Smooth muscle cell (in vitro differentiated cells): ENCODE measurements at regions not wholly inside any gene's neighbourhood (a gene's known extent, or its start where the extent isn't known, plus 50 kb on each side); places are given as distances from the start of the nearest gene placed in this dataset.

Experiments
- DNase-seq: peaks from one replicate; lab custom pipeline; 2025; ENCODE audit not compliant: unreplicated experiment; lab: John Stamatoyannopoulos, UW
- H2AFZ ChIP-seq: fragments of 200-600 bp; sonication (generic); 2 replicates; pipeline ENCODE4 v1.6.0; 2016; ENCODE audit warnings: antibody characterized with exemption, low read depth, mild to moderate bottlenecking
- H3F3A ChIP-seq: fragments of 200-600 bp; sonication (generic); 2 replicates; pipeline ENCODE4 v1.6.0; 2017; ENCODE audit warnings: antibody characterized with exemption, low read depth
- H3K27ac ChIP-seq: fragments of 200-600 bp; sonication (generic); 2 replicates; pipeline ENCODE4 v1.5.1; 2016; ENCODE audit warnings: low read depth, mild to moderate bottlenecking
- H3K27me3 ChIP-seq: fragments of 200-600 bp; sonication (generic); 2 replicates; pipeline ENCODE4 v1.6.1; 2016; ENCODE audit warnings: low read depth, mild to moderate bottlenecking
- H3K36me3 ChIP-seq: fragments of 200-600 bp; sonication (generic); 2 replicates; pipeline ENCODE4 v1.5.1; 2016; ENCODE audit warnings: low read depth
- H3K4me1 ChIP-seq: fragments of 200-600 bp; sonication (generic); 2 replicates; pipeline ENCODE4 v1.5.1; 2016; ENCODE audit warnings: low read depth
- H3K4me2 ChIP-seq: fragments of 200-600 bp; sonication (generic); 2 replicates; pipeline ENCODE4 v1.6.0; 2016; ENCODE audit warnings: mild to moderate bottlenecking
- H3K4me3 ChIP-seq: fragments of 200-600 bp; sonication (generic); 2 replicates; pipeline ENCODE4 v1.5.1; 2016; ENCODE audit warnings: mild to moderate bottlenecking
- H3K79me2 ChIP-seq: fragments of 200-600 bp; sonication (generic); 2 replicates; pipeline ENCODE4 v1.6.0; 2016; ENCODE audit warnings: low read depth, mild to moderate bottlenecking
- H3K9ac ChIP-seq: fragments of 200-600 bp; sonication (generic); 2 replicates; pipeline ENCODE4 v1.6.0; 2016; ENCODE audit warnings: low read depth
- H3K9me3 ChIP-seq: fragments of 200-600 bp; sonication (generic); replicated peaks from 2 replicates; pipeline ENCODE4 v1.5.1; 2016; ENCODE audit warnings: low read depth
- H4K20me1 ChIP-seq: fragments of 200-600 bp; sonication (generic); 2 replicates; pipeline ENCODE4 v1.6.0; 2016; ENCODE audit warnings: low read depth
- WGBS: methylation state at CpG from one replicate; pipeline ENCODE4 v1.1.7; 2016; ENCODE audit warnings: low lambda C conversion rate; 5-methylcytosine and 5-hydroxymethylcytosine counted together
- TF ChIP-seq, protein P1 (sequence below): fragments of 200-600 bp; sonication (generic); IDR thresholded peaks from 2 replicates; pipeline ENCODE4 v1.5.1; 2017; ENCODE audit warnings: borderline replicate concordance, mild to moderate bottlenecking, antibody characterized with exemption; ENCODE audit not compliant: insufficient read depth, poor library complexity, severe bottlenecking

DNA sequence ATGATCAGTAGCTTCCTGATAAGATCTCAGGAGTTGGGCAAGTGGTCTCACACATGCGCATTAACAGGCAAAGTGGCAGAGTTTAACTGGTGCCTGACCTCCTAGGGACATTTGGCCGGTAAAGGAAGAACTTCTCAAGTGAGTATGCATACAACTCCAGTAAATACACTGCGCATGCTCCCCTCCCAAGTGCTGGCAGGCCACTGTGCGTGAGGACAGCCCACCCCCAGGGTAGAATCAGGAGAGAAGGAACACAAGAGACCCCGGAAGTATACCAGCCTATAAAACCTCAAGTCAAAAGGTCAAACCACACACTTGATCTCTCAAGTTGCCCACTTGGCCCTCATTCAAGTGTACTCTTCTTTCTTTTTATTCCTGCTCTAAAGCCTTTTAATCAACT is 225.5 kb upstream of the ANKRD50 start:
- H3K27me3 ChIP-seq, result no peaks in the 10 kb centered on the region
- H3K9ac ChIP-seq, result no peak overlapping the region
- no peaks in the 10 kb centered on the region for H3K36me3 ChIP-seq
- no peaks in the 10 kb centered on the region for H3K9me3 ChIP-seq
- no peak overlapping the region for H3K4me3 ChIP-seq
- TF ChIP-seq, protein P1, sequence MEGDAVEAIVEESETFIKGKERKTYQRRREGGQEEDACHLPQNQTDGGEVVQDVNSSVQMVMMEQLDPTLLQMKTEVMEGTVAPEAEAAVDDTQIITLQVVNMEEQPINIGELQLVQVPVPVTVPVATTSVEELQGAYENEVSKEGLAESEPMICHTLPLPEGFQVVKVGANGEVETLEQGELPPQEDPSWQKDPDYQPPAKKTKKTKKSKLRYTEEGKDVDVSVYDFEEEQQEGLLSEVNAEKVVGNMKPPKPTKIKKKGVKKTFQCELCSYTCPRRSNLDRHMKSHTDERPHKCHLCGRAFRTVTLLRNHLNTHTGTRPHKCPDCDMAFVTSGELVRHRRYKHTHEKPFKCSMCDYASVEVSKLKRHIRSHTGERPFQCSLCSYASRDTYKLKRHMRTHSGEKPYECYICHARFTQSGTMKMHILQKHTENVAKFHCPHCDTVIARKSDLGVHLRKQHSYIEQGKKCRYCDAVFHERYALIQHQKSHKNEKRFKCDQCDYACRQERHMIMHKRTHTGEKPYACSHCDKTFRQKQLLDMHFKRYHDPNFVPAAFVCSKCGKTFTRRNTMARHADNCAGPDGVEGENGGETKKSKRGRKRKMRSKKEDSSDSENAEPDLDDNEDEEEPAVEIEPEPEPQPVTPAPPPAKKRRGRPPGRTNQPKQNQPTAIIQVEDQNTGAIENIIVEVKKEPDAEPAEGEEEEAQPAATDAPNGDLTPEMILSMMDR, result no peak
- H3K27ac ChIP-seq, result no peak overlapping the region
- no peak overlapping the region for H3K4me2 ChIP-seq
- H2AFZ ChIP-seq, result no peak overlapping the region
- no peak for DNase-seq
- no peaks in the 10 kb centered on the region for H3K4me1 ChIP-seq
- no peaks in the 10 kb centered on the region for H3K79me2 ChIP-seq
- no peaks in the 10 kb centered on the region for H4K20me1 ChIP-seq
- WGBS, result 68% methylated on average over 5 of the region's 5 CpGs
- no peaks in the 10 kb centered on the region for H3F3A ChIP-seq

DNA sequence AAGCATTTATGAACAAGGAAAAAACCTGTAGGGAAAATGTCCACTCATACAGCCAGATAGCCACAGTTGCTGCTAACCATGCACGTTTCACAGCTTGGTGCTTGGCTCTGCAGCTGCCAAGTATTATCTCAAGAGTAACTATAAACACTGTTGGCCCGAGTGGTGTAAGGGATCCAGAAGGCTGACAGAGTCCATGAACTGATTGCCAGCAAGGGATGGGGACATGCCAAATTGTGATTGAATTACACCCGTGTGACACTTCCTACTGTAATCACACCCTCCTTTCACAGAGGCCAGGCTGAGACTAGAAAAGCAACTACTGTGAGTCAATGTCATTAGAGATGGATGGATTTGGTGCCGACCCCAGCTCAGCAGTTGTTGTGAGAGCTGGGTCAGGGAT is 223.9 kb upstream of the ANKRD50 start:
- no peak overlapping the region for H3K9ac ChIP-seq
- no peak for DNase-seq
- no peaks in the 10 kb centered on the region for H3K4me1 ChIP-seq
- H3K9me3 ChIP-seq, result no peaks in the 10 kb centered on the region
- no peak overlapping the region for H3K4me2 ChIP-seq
- no peaks in the 10 kb centered on the region for H4K20me1 ChIP-seq
- no peak overlapping the region for H2AFZ ChIP-seq
- H3F3A ChIP-seq, result no peaks in the 10 kb centered on the region
- no peak overlapping the region for H3K4me3 ChIP-seq
- TF ChIP-seq, protein P1, result no peak
- H3K27ac ChIP-seq, result no peak overlapping the region
- H3K79me2 ChIP-seq, result no peaks in the 10 kb centered on the region
- whole genome bisulfite sequencing, result 36% methylated on average over 4 of the region's 4 CpGs
- H3K27me3 ChIP-seq, result no peaks in the 10 kb centered on the region
- H3K36me3 ChIP-seq, result no peaks in the 10 kb centered on the region

DNA sequence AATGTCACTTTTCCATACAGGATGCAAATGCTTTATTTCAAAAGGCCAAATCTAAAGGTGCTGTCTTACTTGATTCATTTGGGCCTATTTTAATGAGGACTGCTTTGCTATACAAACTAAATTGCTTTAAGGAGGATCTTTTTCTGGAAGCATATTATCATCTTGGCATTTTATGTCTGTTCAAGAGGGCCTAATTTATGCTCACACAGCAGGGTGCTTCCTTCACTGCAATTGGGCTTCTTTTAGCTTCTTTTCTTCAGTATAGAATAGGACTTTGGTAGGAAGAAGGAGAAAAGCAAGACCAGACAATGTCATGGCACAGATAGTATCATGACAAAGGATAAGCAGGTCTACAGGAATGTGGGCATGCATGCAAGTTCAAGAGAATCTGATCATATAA is 222.4 kb upstream of the ANKRD50 start:
- Histone ChIP-seq H3K4me3 (no peak overlapping the region), H3F3A (no peaks in the 10 kb centered on the region), H4K20me1 (no peaks in the 10 kb centered on the region), H3K79me2 (no peaks in the 10 kb centered on the region), H3K27me3 (no peaks in the 10 kb centered on the region), H2AFZ (no peak overlapping the region), H3K9ac (no peak overlapping the region), H3K4me1 (no peaks in the 10 kb centered on the region), H3K4me2 (no peak overlapping the region), H3K9me3 (no peaks in the 10 kb centered on the region), H3K27ac (no peak overlapping the region), H3K36me3 (no peaks in the 10 kb centered on the region)
- DNase-seq, result no peak
- TF ChIP-seq, protein P1, result no peak

DNA sequence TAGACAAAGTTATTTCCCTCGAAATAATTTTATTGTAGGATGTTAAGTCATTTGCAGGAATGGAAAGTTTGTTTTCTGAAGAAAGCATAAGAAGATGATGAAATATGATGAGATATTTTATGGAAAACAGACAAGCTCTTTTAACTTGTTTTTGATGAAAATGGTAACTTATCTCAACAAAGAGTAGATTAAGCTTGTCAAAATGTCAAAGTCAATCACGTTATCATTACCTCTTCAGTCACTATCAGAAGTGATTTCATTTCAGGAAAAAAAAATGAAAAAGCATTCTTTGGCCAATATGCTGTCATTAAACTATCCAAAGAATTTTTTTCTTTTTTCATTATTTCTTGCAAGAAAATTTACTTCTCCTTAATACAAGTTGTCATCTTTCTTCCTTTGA is 221.0 kb upstream of the ANKRD50 start:
- Histone ChIP-seq H3K27me3 (no peaks in the 10 kb centered on the region), H3K9me3 (no peaks in the 10 kb centered on the region), H3K4me1 (no peaks in the 10 kb centered on the region), H3F3A (no peaks in the 10 kb centered on the region), H4K20me1 (no peaks in the 10 kb centered on the region), H2AFZ (no peak overlapping the region), H3K4me2 (no peak overlapping the region), H3K36me3 (no peaks in the 10 kb centered on the region), H3K4me3 (no peak overlapping the region), H3K27ac (no peak overlapping the region), H3K9ac (no peak overlapping the region), H3K79me2 (no peaks in the 10 kb centered on the region)
- WGBS, result 82% methylated on average over 2 of the region's 2 CpGs
- TF ChIP-seq, protein P1, result no peak
- DNase-seq, result no peak
